ENCODE measurements at regions not wholly inside any gene's neighbourhood (a gene's known extent, or its start where the extent isn't known, plus 50 kb on each side); places are given as distances from the start of the nearest gene placed in this dataset.

GRCh38 chr21:15650735-15651134 lies 79.0 kb upstream of the USP25 start:
- Histone ChIP-seq H3K4me3 (ENCODE audit: low read length in 2 of 2) (no peak overlapping the region), H2BK15ac (ENCODE audit: low read length) (no peak overlapping the region), H2BK120ac (ENCODE audit: low read depth, low read length) (no peak overlapping the region), H3K23ac (ENCODE audit: low read depth, low read length, poor library complexity) (no peak overlapping the region), H3K14ac (ENCODE audit: low read length) (no peak overlapping the region), H4K8ac (ENCODE audit: low read depth, low read length) (no peak overlapping the region), H3K79me1 (ENCODE audit: low read depth, low read length) (no peaks in the 10 kb centered on the region), H3K36me3 (replicated peaks in 1 of 2; ENCODE audit: control insufficient read depth in 2 of 2, insufficient read depth in 2 of 2, low read length in 2 of 2) (no peaks in the 10 kb centered on the region), H3K9ac (ENCODE audit: low read depth, low read length, poor library complexity) (no peak overlapping the region), H3K27ac (replicated peaks; ENCODE audit: low read length) (no peak overlapping the region), H3K18ac (ENCODE audit: low read length) (no peak overlapping the region), H2AFZ (ENCODE audit: low read length) (no peak overlapping the region), H2AK5ac (ENCODE audit: low read depth, low read length) (no peak overlapping the region), H3K4me2 (ENCODE audit: insufficient read depth, low read length, poor library complexity, severe bottlenecking) (no peak overlapping the region), H2BK12ac (ENCODE audit: low read length) (no peak overlapping the region), H3K9me3 (replicated peaks in 1 of 2; ENCODE audit: control insufficient read depth in 2 of 2, insufficient read depth in 1 of 2, low read depth in 1 of 2, low read length in 2 of 2) (no peaks in the 10 kb centered on the region), H3K4ac (ENCODE audit: low read length) (no peak overlapping the region), H3K4me1 (ENCODE audit: control insufficient read depth in 2 of 2, insufficient read depth in 1 of 2, low read depth in 1 of 2, low read length in 2 of 2) (no peaks in the 10 kb centered on the region), H2BK5ac (ENCODE audit: low read length) (no peak overlapping the region), H3K27me3 (ENCODE audit: control insufficient read depth in 3 of 3, insufficient read depth in 3 of 3, low read depth in 1 of 3, low read length in 3 of 3) (no peaks in the 10 kb centered on the region), H4K91ac (ENCODE audit: low read depth, low read length, poor library complexity) (no peak overlapping the region)
- DNase-seq (ENCODE audit: low spot score): no peak
- WGBS, 2 donors (ENCODE audit: extremely low coverage in 2 of 2, insufficient read length in 2 of 2, insufficient replicate concordance in 1 of 2): no CpG with 5 or more reads among the region's 3 CpGs

- no peaks in the 10 kb centered on the region for H3K9me3 ChIP-seq (replicated peaks in 1 of 2; ENCODE audit: control insufficient read depth in 2 of 2, insufficient read depth in 1 of 2, low read depth in 1 of 2, low read length in 2 of 2)
Measured at GRCh38 chr21:15651172-15651571, 78.6 kb upstream of the USP25 start.

GRCh38 chr21:15653710-15654109 lies 76.1 kb upstream of the USP25 start:
- no peak overlapping the region for H2BK12ac ChIP-seq (ENCODE audit: low read length)
- H3K18ac ChIP-seq (ENCODE audit: low read length): no peak overlapping the region
- H3K4ac ChIP-seq (ENCODE audit: low read length): no peak overlapping the region
- no peaks in the 10 kb centered on the region for H3K27me3 ChIP-seq (ENCODE audit: control insufficient read depth in 3 of 3, insufficient read depth in 3 of 3, low read depth in 1 of 3, low read length in 3 of 3)
- H2BK120ac ChIP-seq (ENCODE audit: low read depth, low read length): no peak overlapping the region
- H2AK5ac ChIP-seq (ENCODE audit: low read depth, low read length): no peak overlapping the region
- no peak overlapping the region for H3K4me3 ChIP-seq (ENCODE audit: low read length in 2 of 2)
- no peak for DNase-seq (ENCODE audit: low spot score)
- H3K23ac ChIP-seq (ENCODE audit: low read depth, low read length, poor library complexity): no peak overlapping the region
- H3K14ac ChIP-seq (ENCODE audit: low read length): no peak overlapping the region
- no peak overlapping the region for H3K4me2 ChIP-seq (ENCODE audit: insufficient read depth, low read length, poor library complexity, severe bottlenecking)
- H3K9me3 ChIP-seq (replicated peaks in 1 of 2; ENCODE audit: control insufficient read depth in 2 of 2, insufficient read depth in 1 of 2, low read depth in 1 of 2, low read length in 2 of 2): no peaks in the 10 kb centered on the region
- no peak overlapping the region for H3K9ac ChIP-seq (ENCODE audit: low read depth, low read length, poor library complexity)
- no peak overlapping the region for H4K8ac ChIP-seq (ENCODE audit: low read depth, low read length)
- H2AFZ ChIP-seq (ENCODE audit: low read length): no peak overlapping the region
- WGBS, 2 donors (ENCODE audit: extremely low coverage in 2 of 2, insufficient read length in 2 of 2, insufficient replicate concordance in 1 of 2): no CpG with 5 or more reads among the region's 2 CpGs
- H2BK15ac ChIP-seq (ENCODE audit: low read length): no peak overlapping the region
- H3K4me1 ChIP-seq (ENCODE audit: control insufficient read depth in 2 of 2, insufficient read depth in 1 of 2, low read depth in 1 of 2, low read length in 2 of 2): no peaks in the 10 kb centered on the region
- H4K91ac ChIP-seq (ENCODE audit: low read depth, low read length, poor library complexity): no peak overlapping the region
- H3K36me3 ChIP-seq (replicated peaks in 1 of 2; ENCODE audit: control insufficient read depth in 2 of 2, insufficient read depth in 2 of 2, low read length in 2 of 2): no peaks in the 10 kb centered on the region
- H3K27ac ChIP-seq (replicated peaks; ENCODE audit: low read length): no peak overlapping the region
- no peaks in the 10 kb centered on the region for H3K79me1 ChIP-seq (ENCODE audit: low read depth, low read length)
- no peak overlapping the region for H2BK5ac ChIP-seq (ENCODE audit: low read length)

More at GRCh38 chr21:15651172-15651571, 78.6 kb upstream of the USP25 start:
- Histone ChIP-seq H4K91ac (ENCODE audit: low read depth, low read length, poor library complexity) (no peak overlapping the region), H3K36me3 (replicated peaks in 1 of 2; ENCODE audit: control insufficient read depth in 2 of 2, insufficient read depth in 2 of 2, low read length in 2 of 2) (no peaks in the 10 kb centered on the region), H2AK5ac (ENCODE audit: low read depth, low read length) (no peak overlapping the region), H2BK5ac (ENCODE audit: low read length) (no peak overlapping the region), H2BK15ac (ENCODE audit: low read length) (no peak overlapping the region), H3K18ac (ENCODE audit: low read length) (no peak overlapping the region), H2AFZ (ENCODE audit: low read length) (no peak overlapping the region), H3K4ac (ENCODE audit: low read length) (no peak overlapping the region), H3K27me3 (ENCODE audit: control insufficient read depth in 3 of 3, insufficient read depth in 3 of 3, low read depth in 1 of 3, low read length in 3 of 3) (no peaks in the 10 kb centered on the region), H3K4me1 (ENCODE audit: control insufficient read depth in 2 of 2, insufficient read depth in 1 of 2, low read depth in 1 of 2, low read length in 2 of 2) (no peaks in the 10 kb centered on the region), H2BK120ac (ENCODE audit: low read depth, low read length) (no peak overlapping the region), H2BK12ac (ENCODE audit: low read length) (no peak overlapping the region), H3K14ac (ENCODE audit: low read length) (no peak overlapping the region), H3K4me2 (ENCODE audit: insufficient read depth, low read length, poor library complexity, severe bottlenecking) (no peak overlapping the region), H3K9ac (ENCODE audit: low read depth, low read length, poor library complexity) (no peak overlapping the region), H3K79me1 (ENCODE audit: low read depth, low read length) (no peaks in the 10 kb centered on the region), H4K8ac (ENCODE audit: low read depth, low read length) (no peak overlapping the region), H3K23ac (ENCODE audit: low read depth, low read length, poor library complexity) (no peak overlapping the region), H3K27ac (replicated peaks; ENCODE audit: low read length) (no peak overlapping the region), H3K4me3 (ENCODE audit: low read length in 2 of 2) (no peak overlapping the region)
- no CpG with 5 or more reads among the region's 3 CpGs for WGBS, 2 donors (ENCODE audit: extremely low coverage in 2 of 2, insufficient read length in 2 of 2, insufficient replicate concordance in 1 of 2)
- no peak for DNase-seq (ENCODE audit: low spot score)

GRCh38 chr21:15654171-15654570 lies 75.6 kb upstream of the USP25 start:
- WGBS, 2 donors (ENCODE audit: extremely low coverage in 2 of 2, insufficient read length in 2 of 2, insufficient replicate concordance in 1 of 2): no CpG with 5 or more reads among the region's 6 CpGs
- Histone ChIP-seq H3K9ac (ENCODE audit: low read depth, low read length, poor library complexity) (no peak overlapping the region), H4K8ac (ENCODE audit: low read depth, low read length) (no peak overlapping the region), H2BK5ac (ENCODE audit: low read length) (no peak overlapping the region), H2AFZ (ENCODE audit: low read length) (no peak overlapping the region), H3K36me3 (replicated peaks in 1 of 2; ENCODE audit: control insufficient read depth in 2 of 2, insufficient read depth in 2 of 2, low read length in 2 of 2) (no peaks in the 10 kb centered on the region), H3K4me3 (ENCODE audit: low read length in 2 of 2) (no peak overlapping the region), H3K4ac (ENCODE audit: low read length) (no peak overlapping the region), H3K27me3 (ENCODE audit: control insufficient read depth in 3 of 3, insufficient read depth in 3 of 3, low read depth in 1 of 3, low read length in 3 of 3) (no peaks in the 10 kb centered on the region), H3K27ac (replicated peaks; ENCODE audit: low read length) (no peak overlapping the region), H3K14ac (ENCODE audit: low read length) (no peak overlapping the region), H4K91ac (ENCODE audit: low read depth, low read length, poor library complexity) (no peak overlapping the region), H3K9me3 (replicated peaks in 1 of 2; ENCODE audit: control insufficient read depth in 2 of 2, insufficient read depth in 1 of 2, low read depth in 1 of 2, low read length in 2 of 2) (no peaks in the 10 kb centered on the region), H3K23ac (ENCODE audit: low read depth, low read length, poor library complexity) (no peak overlapping the region), H3K79me1 (ENCODE audit: low read depth, low read length) (no peaks in the 10 kb centered on the region), H2BK120ac (ENCODE audit: low read depth, low read length) (no peak overlapping the region), H2BK15ac (ENCODE audit: low read length) (no peak overlapping the region), H3K4me2 (ENCODE audit: insufficient read depth, low read length, poor library complexity, severe bottlenecking) (no peak overlapping the region), H2BK12ac (ENCODE audit: low read length) (no peak overlapping the region), H3K18ac (ENCODE audit: low read length) (no peak overlapping the region), H3K4me1 (ENCODE audit: control insufficient read depth in 2 of 2, insufficient read depth in 1 of 2, low read depth in 1 of 2, low read length in 2 of 2) (no peaks in the 10 kb centered on the region), H2AK5ac (ENCODE audit: low read depth, low read length) (no peak overlapping the region)
- DNase-seq (ENCODE audit: low spot score): no peak
